Psoas muscle (tissue), 7 donors: ENCODE measurements at regions not wholly inside any gene's neighbourhood (a gene's known extent, or its start where the extent isn't known, plus 50 kb on each side); places are given as distances from the start of the nearest gene placed in this dataset.
"Not testable (repeated sequence)": the region's sequence is repeated elsewhere in the genome, so short reads cannot be mapped to it uniquely, and the experiment has no call there.

Experiments
- ATAC-seq, 4 donors: fragments of 200-7000 bp; cut with Tn5 transposase; one replicate each; pipeline ENCODE4 v1.9.1; 2020; ENCODE audit warnings: moderate library complexity in 3 of 4, mild to moderate bottlenecking in 2 of 4
- DNase-seq, 2 donors: peaks; one replicate each; pipeline ENCODE4 v3.0.0-alpha.2; 2020
- H3K27ac ChIP-seq: fragments of 200-600 bp; one replicate; pipeline ENCODE4 v1.8.0; 2022
- H3K27me3 ChIP-seq, 3 donors: fragments of 200-600 bp in 1 of 3; one replicate each; pipeline versions ENCODE4 v1.6.1 to v1.8.0; 2013 to 2022; ENCODE audit warnings: low read length in 2 of 3, mild to moderate bottlenecking in 2 of 3, moderate library complexity in 1 of 3; ENCODE audit not compliant: insufficient read depth in 3 of 3
- H3K36me3 ChIP-seq, 2 donors: fragments of 200-600 bp in 1 of 2; one replicate each; pipeline versions ENCODE4 v1.6.1 to v1.8.0; 2013 to 2022; ENCODE audit warnings: low read depth in 1 of 2, mild to moderate bottlenecking in 1 of 2, moderate library complexity in 1 of 2; ENCODE audit not compliant: insufficient read depth in 1 of 2
- H3K4me1 ChIP-seq: fragments of 200-600 bp; one replicate; pipeline ENCODE4 v1.8.0; 2022
- H3K4me3 ChIP-seq: fragments of 200-600 bp; one replicate; pipeline ENCODE4 v1.8.0; 2022; ENCODE audit warnings: mild to moderate bottlenecking
- H3K9me3 ChIP-seq: fragments of 200-600 bp; one replicate; pipeline ENCODE4 v1.8.0; 2022
- CTCF ChIP-seq: fragments of 200-600 bp; IDR thresholded peaks from one replicate; pipeline ENCODE4 v1.8.0; 2022; ENCODE audit warnings: antibody characterized with exemption
- WGBS, 3 donors: extraction: QIAGEN DNeasy Blood & Tissue Kit; methylation state at CpG; one replicate each; pipeline versions ENCODE4 v1.1.6 to v1.1.7; 2013; 5-methylcytosine and 5-hydroxymethylcytosine counted together
- intact Hi-C, 2 donors: fragments of 100-400 bp; cut with DNase I; formaldehyde crosslinking; loops; one replicate each; pipeline versions ENCODE4 v1.11.0 to v1.14.2; 2022
- donor health status: healthy with polysubstance abuse.
- donor health status: DM: no; HTN: no; CAD: no; lungs with moderate emphysema.
- donor health status: Bipolar disorder and iron deficiency.
- donor health status: healthy.
- donor health status: DM: yes; HTN: yes; CAD: no.
- donor health status: DM: no; HTN: no; CAD: no.
- donor health status: DM: yes; HTN: yes; CAD: no.

- no peak overlapping the region for H3K27ac ChIP-seq
- no peak overlapping the region for H3K4me3 ChIP-seq
- no peaks in the 10 kb centered on the region for H3K9me3 ChIP-seq
- 59 to 67% (median 61%) methylated on average over 4 of the region's 4 CpGs for WGBS, 3 donors
- intact Hi-C loops = no loop called here
- no peaks in the 10 kb centered on the region for H3K27me3 ChIP-seq
- H3K36me3 ChIP-seq = no peaks in the 10 kb centered on the region
- TF ChIP-seq CTCF = no peak
- DNase-seq = no peak
- ATAC-seq = no peak
- H3K4me1 ChIP-seq = no peaks in the 10 kb centered on the region
Observed at GRCh38 chr5:126124706-126125345, 298.4 kb upstream of the GRAMD2B start.

GRCh38 chr5:126125407-126125806 lies 297.8 kb upstream of the GRAMD2B start:
- intact Hi-C loops = no loop called here
- no peak overlapping the region for H3K27ac ChIP-seq
- DNase-seq = no peak
- no peaks in the 10 kb centered on the region for H3K9me3 ChIP-seq
- H3K27me3 ChIP-seq = no peaks in the 10 kb centered on the region
- TF ChIP-seq CTCF = no peak
- WGBS, 3 donors = 89 to 90% (median 90%) methylated on average over 2 of the region's 2 CpGs
- no peak overlapping the region for H3K4me3 ChIP-seq
- H3K36me3 ChIP-seq = no peaks in the 10 kb centered on the region
- no peaks in the 10 kb centered on the region for H3K4me1 ChIP-seq
- ATAC-seq = no peak

GRCh38 chr5:126126574-126126973 lies 296.6 kb upstream of the GRAMD2B start:
- Histone ChIP-seq H3K27me3 (no peaks in the 10 kb centered on the region), H3K36me3 (no peaks in the 10 kb centered on the region), H3K4me3 (no peak overlapping the region), H3K4me1 (no peaks in the 10 kb centered on the region), H3K27ac (no peak overlapping the region), H3K9me3 (peaks cover 5% of the 10 kb centered on the region)
- intact Hi-C loops = no loop called here
- DNase-seq (no peak), ATAC-seq (no peak)
- WGBS, 3 donors = 54 to 68% (median 60%) methylated on average over 4 of the region's 4 CpGs
- TF ChIP-seq CTCF = no peak

GRCh38 chr5:126127371-126127770 lies 295.8 kb upstream of the GRAMD2B start:
- WGBS, 3 donors = 87 to 93% (median 91%) methylated on average over 2 of the region's 2 CpGs
- H3K27me3 ChIP-seq, H3K4me3 ChIP-seq, ATAC-seq, DNase-seq, H3K27ac ChIP-seq, H3K36me3 ChIP-seq, H3K9me3 ChIP-seq, intact Hi-C loops, H3K4me1 ChIP-seq: not testable (repeated sequence)

- intact Hi-C loops = no loop called here
- no peaks in the 10 kb centered on the region for H3K4me1 ChIP-seq
- H3K27me3 ChIP-seq = no peaks in the 10 kb centered on the region
- TF ChIP-seq CTCF = no peak
- peaks cover 5% of the 10 kb centered on the region for H3K9me3 ChIP-seq
- no peak overlapping the region for H3K4me3 ChIP-seq
- ATAC-seq = no peak
- H3K27ac ChIP-seq = no peak overlapping the region
- no peaks in the 10 kb centered on the region for H3K36me3 ChIP-seq
- 55 to 90% (median 80%) methylated on average over 2 of the region's 2 CpGs for WGBS, 3 donors
- no peak for DNase-seq
Observed at GRCh38 chr5:126129431-126129830, 293.8 kb upstream of the GRAMD2B start.
